Lower leg skin (tissue), 3 donors: ENCODE measurements at regions not wholly inside any gene's neighbourhood (a gene's known extent, or its start where the extent isn't known, plus 50 kb on each side); places are given as distances from the start of the nearest gene placed in this dataset.

Source experiments
- CTCF ChIP-seq, 3 donors: fragments of 450-650 bp; IDR thresholded peaks; one replicate each; pipeline ENCODE4 v1.5.1; 2016; ENCODE audit warnings: antibody characterized with exemption in 3 of 3, mild to moderate bottlenecking in 3 of 3, moderate library complexity in 2 of 3
- POLR2A ChIP-seq, 2 donors: fragments of 450-650 bp; IDR thresholded peaks; one replicate each; pipeline ENCODE4 v1.6.1; 2016 to 2017; ENCODE audit warnings: antibody characterized with exemption in 2 of 2, mild to moderate bottlenecking in 1 of 2, moderate library complexity in 1 of 2

- no peak for TF ChIP-seq POLR2A (IDR thresholded peaks at IDR 0.05)
- no peak for TF ChIP-seq CTCF (IDR thresholded peaks at IDR 0.05)
Measured at GRCh38 chr6:150672800-150673199, 73.1 kb downstream of the PLEKHG1 start.
